H1 (cell line): ENCODE measurements at regions not wholly inside any gene's neighbourhood (a gene's known extent, or its start where the extent isn't known, plus 50 kb on each side); places are given as distances from the start of the nearest gene placed in this dataset.

Source experiments
- CTCF ChIA-PET: fragments of 300-600 bp; sonication (Branson Sonifier 250); formaldehyde crosslinking; loops from one replicate; lab custom pipeline; 2021; ENCODE audit not compliant: partially characterized antibody; lab: Charles Lee
- POLR2A ChIA-PET: fragments of 300-600 bp; sonication (Branson Sonifier 250); formaldehyde crosslinking; loops from one replicate; lab custom pipeline; 2021; ENCODE audit warnings: inconsistent platforms; ENCODE audit not compliant: partially characterized antibody; lab: Charles Lee
- DNase-seq, 2 experiments: peaks; one replicate each; pipeline versions ENCODE4 v3.0.0 to v3.0.0-alpha.2; 2010 to 2022; ENCODE audit warnings: low spot score in 2 of 2, low read depth in 1 of 2, mixed read lengths in 1 of 2
- FAIRE-seq: peaks from 2 replicates; lab custom pipeline; 2011; peaks lifted over from hg19 to GRCh38; lab: Jason Lieb, UNC
- H2AFZ ChIP-seq: 2 replicates; pipeline ENCODE4 v1.8.1; 2012; ENCODE audit warnings: low read length, inconsistent platforms
- H2AK5ac ChIP-seq: 2 replicates; pipeline ENCODE4 v1.6.1; 2013; ENCODE audit warnings: low read depth, low read length
- H2BK120ac ChIP-seq: replicated peaks from 2 replicates; pipeline ENCODE3; 2013; ENCODE audit warnings: low read depth, low read length, inconsistent platforms
- H2BK12ac ChIP-seq: 2 replicates; pipeline ENCODE4 v1.6.1; 2013; ENCODE audit warnings: low read depth, low read length
- H2BK15ac ChIP-seq: 2 replicates; pipeline ENCODE4 v1.6.1; 2013; ENCODE audit warnings: low read length
- H2BK20ac ChIP-seq: 2 replicates; pipeline ENCODE4 v1.6.1; 2013; ENCODE audit warnings: low read length
- H2BK5ac ChIP-seq: 2 replicates; pipeline ENCODE4 v1.6.1; 2013; ENCODE audit warnings: low read depth, low read length
- H3K14ac ChIP-seq: 2 replicates; pipeline ENCODE4 v1.6.1; 2013; ENCODE audit warnings: inconsistent platforms; ENCODE audit not compliant: insufficient read length
- H3K18ac ChIP-seq: 2 replicates; pipeline ENCODE4 v1.6.1; 2013; ENCODE audit warnings: low read length; ENCODE audit errors: extremely low read depth
- H3K23ac ChIP-seq: 2 replicates; pipeline ENCODE4 v1.6.1; 2013; ENCODE audit warnings: inconsistent platforms; ENCODE audit not compliant: insufficient read length
- H3K23me2 ChIP-seq: 2 replicates; pipeline ENCODE4 v1.6.1; 2013; ENCODE audit warnings: low read depth, low read length
- H3K27ac ChIP-seq: 2 replicates; pipeline ENCODE4 v1.6.1; 2011; ENCODE audit warnings: low read depth, low read length, inconsistent platforms
- H3K27me3 ChIP-seq, 4 experiments: replicated peaks in 1 of 4; 1 replicate in 1 of 4; 2 replicates in 3 of 4; pipeline versions ENCODE4 v1.6.1 to v1.8.1; 2011 to 2013; ENCODE audit warnings: low read length in 3 of 4, mild to moderate bottlenecking in 3 of 4, inconsistent platforms in 2 of 4, mixed read lengths in 2 of 4, moderate library complexity in 1 of 4; ENCODE audit not compliant: control insufficient read depth in 3 of 4, insufficient read depth in 3 of 4; ENCODE audit errors: extremely low read depth in 1 of 4
- H3K36me3 ChIP-seq, 4 experiments: 2 replicates each; pipeline versions ENCODE4 v1.6.1 to v1.8.1; 2011 to 2013; ENCODE audit warnings: mild to moderate bottlenecking in 4 of 4, low read length in 3 of 4, moderate library complexity in 2 of 4, control low read depth in 1 of 4, inconsistent platforms in 1 of 4; ENCODE audit not compliant: insufficient read depth in 4 of 4, control insufficient read depth in 2 of 4
- H3K4ac ChIP-seq: replicated peaks from 2 replicates; pipeline ENCODE3; 2013; ENCODE audit warnings: low read length, low read depth, mixed read lengths, inconsistent platforms; ENCODE audit not compliant: insufficient read length
- H3K4me1 ChIP-seq, 4 experiments: replicated peaks in 1 of 4; 1 replicate in 1 of 4; 2 replicates in 3 of 4; pipeline versions ENCODE4 v1.6.1 to v1.8.1; 2011 to 2013; ENCODE audit warnings: low read length in 3 of 4, inconsistent platforms in 2 of 4, mixed read lengths in 1 of 4; ENCODE audit not compliant: insufficient read depth in 4 of 4, control insufficient read depth in 3 of 4
- H3K4me2 ChIP-seq, 2 experiments: 2 replicates each; pipeline versions ENCODE4 v1.6.1 to v1.8.1; 2011 to 2013; ENCODE audit warnings: low read depth in 2 of 2, low read length in 2 of 2, control low read depth in 1 of 2, inconsistent platforms in 1 of 2, mild to moderate bottlenecking in 1 of 2; ENCODE audit not compliant: insufficient read depth in 1 of 2
- H3K4me3 ChIP-seq, 4 experiments: fragments of 200-600, 300-600 bp in 1 of 4; sonication (generic), shearing (Covaris generic), sonication (Bioruptor Twin) in 1 of 4; 2 replicates each; pipeline versions ENCODE4 v1.5.1 to v1.8.1; 2011 to 2016; ENCODE audit warnings: low read length in 4 of 4, low read depth in 3 of 4, control low read depth in 2 of 4, inconsistent platforms in 2 of 4, mild to moderate bottlenecking in 2 of 4, mixed read lengths in 1 of 4, moderate library complexity in 1 of 4; ENCODE audit not compliant: insufficient read depth in 2 of 4; ENCODE audit errors: extremely low read depth in 1 of 4
- H3K56ac ChIP-seq: replicated peaks from 2 replicates; pipeline ENCODE3; 2013; ENCODE audit warnings: low read depth, mild to moderate bottlenecking, mixed read lengths, low read length, inconsistent platforms; ENCODE audit not compliant: insufficient read length
- H3K79me1 ChIP-seq: 2 replicates; pipeline ENCODE4 v1.6.1; 2013; ENCODE audit warnings: low read depth, low read length, control low read depth
- H3K79me2 ChIP-seq, 2 experiments: 2 replicates each; pipeline versions ENCODE4 v1.6.1 to v1.8.1; 2012 to 2013; ENCODE audit warnings: low read length in 2 of 2, mild to moderate bottlenecking in 2 of 2, inconsistent platforms in 1 of 2; ENCODE audit not compliant: insufficient read depth in 2 of 2, control insufficient read depth in 1 of 2
- H3K9ac ChIP-seq, 4 experiments: replicated peaks in 1 of 4; 1 replicate in 1 of 4; 2 replicates in 3 of 4; pipeline versions ENCODE4 v1.6.1 to v1.8.1; 2011 to 2013; ENCODE audit warnings: low read depth in 3 of 4, low read length in 3 of 4, control low read depth in 2 of 4, mild to moderate bottlenecking in 2 of 4, moderate library complexity in 2 of 4, inconsistent platforms in 1 of 4; ENCODE audit errors: extremely low read depth in 1 of 4
- H3K9me3 ChIP-seq, 2 experiments: 2 replicates each; pipeline versions ENCODE4 v1.6.1 to v1.8.1; 2012 to 2013; ENCODE audit warnings: mild to moderate bottlenecking in 2 of 2, moderate library complexity in 2 of 2, control low read depth in 1 of 2, inconsistent platforms in 1 of 2, low read depth in 1 of 2, low read length in 1 of 2, mixed read lengths in 1 of 2; ENCODE audit not compliant: insufficient read depth in 2 of 2
- H4K20me1 ChIP-seq, 2 experiments: replicated peaks in 1 of 2; 2 replicates each; pipeline versions ENCODE3 to v1.8.1; 2011 to 2013; ENCODE audit warnings: inconsistent platforms in 2 of 2, low read length in 2 of 2, mild to moderate bottlenecking in 1 of 2; ENCODE audit not compliant: insufficient read depth in 2 of 2, control insufficient read depth in 1 of 2
- H4K5ac ChIP-seq: 2 replicates; pipeline ENCODE4 v1.6.1; 2013; ENCODE audit warnings: low read length, low read depth, mixed read lengths, inconsistent platforms; ENCODE audit not compliant: insufficient read length
- H4K8ac ChIP-seq: 2 replicates; pipeline ENCODE4 v1.8.0; 2013; ENCODE audit warnings: mild to moderate bottlenecking, moderate library complexity, low read length, inconsistent platforms; ENCODE audit not compliant: insufficient read depth; ENCODE audit errors: extremely low read depth
- H4K91ac ChIP-seq: replicated peaks from 2 replicates; pipeline ENCODE3; 2013; ENCODE audit warnings: low read length, mixed read lengths, inconsistent platforms; ENCODE audit not compliant: insufficient read length
- ASH2L ChIP-seq: fragments of 200-600, 300-600 bp; sonication (generic); IDR thresholded peaks from one replicate; pipeline ENCODE4 v1.7.1; 2017; ENCODE audit warnings: low read length
- BACH1 ChIP-seq: IDR thresholded peaks from 2 replicates; pipeline ENCODE4 v1.6.1; 2012; ENCODE audit warnings: low read length, improper control_type of control experiment
- CBX8 ChIP-seq: fragments of 300-800, 300-1000 bp; sonication (generic); IDR thresholded peaks from 2 replicates; pipeline ENCODE4 v1.7.1; 2016; ENCODE audit warnings: low read depth, low read length, borderline replicate concordance
- CHD1 ChIP-seq: IDR thresholded peaks from 2 replicates; pipeline ENCODE4 v1.6.1; 2012; ENCODE audit warnings: low read depth, low read length, improper control_type of control experiment
- CHD2 ChIP-seq: IDR thresholded peaks from 2 replicates; pipeline ENCODE4 v1.6.1; 2012; ENCODE audit warnings: low read length, improper control_type of control experiment
- EGR1 ChIP-seq: IDR thresholded peaks from 2 replicates; pipeline ENCODE4 v1.6.1; 2011; ENCODE audit warnings: low read depth, low read length, borderline replicate concordance
- FOSL1 ChIP-seq: IDR thresholded peaks from 2 replicates; pipeline ENCODE4 v1.6.1; 2011; ENCODE audit warnings: mild to moderate bottlenecking, low read depth, low read length, moderate library complexity; ENCODE audit not compliant: insufficient read depth
- HDAC2 ChIP-seq, 2 experiments: fragments of 300-600 bp in 1 of 2; sonication (generic) in 1 of 2; IDR thresholded peaks; 2 replicates each; pipeline ENCODE4 v1.6.1; 2011 to 2012; ENCODE audit warnings: low read depth in 2 of 2, low read length in 2 of 2, mild to moderate bottlenecking in 2 of 2, moderate library complexity in 2 of 2, borderline replicate concordance in 1 of 2, inconsistent platforms in 1 of 2
- HDAC6 ChIP-seq: IDR thresholded peaks from one replicate; pipeline ENCODE4 v1.7.1; 2012; ENCODE audit warnings: low read depth, mild to moderate bottlenecking, inconsistent platforms, low read length, moderate library complexity
- KDM1A ChIP-seq: fragments of 200-600, 300-600 bp; sonication (generic); IDR thresholded peaks from 2 replicates; pipeline ENCODE4 v1.7.1; 2016; ENCODE audit warnings: mild to moderate bottlenecking, low read length, borderline replicate concordance
- KDM4A ChIP-seq: IDR thresholded peaks from one replicate; pipeline ENCODE4 v1.7.1; 2012; ENCODE audit warnings: low read depth, mild to moderate bottlenecking, moderate library complexity, low read length, inconsistent platforms; ENCODE audit not compliant: severe bottlenecking
- RAD21 ChIP-seq, 2 experiments: IDR thresholded peaks in 1 of 2; conservative IDR thresholded peaks in 1 of 2; 2 replicates each; pipeline ENCODE4 v1.6.1; 2011; ENCODE audit warnings: low read depth in 2 of 2, low read length in 2 of 2, improper control_type of control experiment in 1 of 2, inconsistent platforms in 1 of 2, mild to moderate bottlenecking in 1 of 2, moderate library complexity in 1 of 2
- SIN3A ChIP-seq, 2 experiments: IDR thresholded peaks in 1 of 2; conservative IDR thresholded peaks in 1 of 2; 2 replicates each; pipeline ENCODE4 v1.6.1; 2011 to 2012; ENCODE audit warnings: low read length in 2 of 2, improper control_type of control experiment in 1 of 2, low read depth in 1 of 2, mild to moderate bottlenecking in 1 of 2
- SRF ChIP-seq: IDR thresholded peaks from 2 replicates; pipeline ENCODE4 v1.6.1; 2011; ENCODE audit warnings: mild to moderate bottlenecking, low read depth, low read length, moderate library complexity
- TAF1 ChIP-seq: IDR thresholded peaks from 2 replicates; pipeline ENCODE4 v1.6.1; 2011; ENCODE audit warnings: mild to moderate bottlenecking, low read depth, low read length
- WGBS, 2 experiments: shearing (Covaris generic) in 1 of 2; methylation state at CpG; one replicate each; pipeline versions ENCODE4 v1.1.6 to v1.1.7; 2013 to 2015; ENCODE audit warnings: low lambda C conversion rate in 2 of 2, mixed read lengths in 2 of 2, inconsistent platforms in 1 of 2, low coverage in 1 of 2, missing lambda C conversion rate in 1 of 2; ENCODE audit not compliant: insufficient replicate concordance in 2 of 2, insufficient coverage in 1 of 2, insufficient read length in 1 of 2; ENCODE audit errors: extremely low coverage in 1 of 2, missing lambda C conversion rate in 1 of 2; 5-methylcytosine and 5-hydroxymethylcytosine counted together

GRCh38 chr14:101498526-101498860 is 62.8 kb upstream of the DIO3 start:
- H3K27ac ChIP-seq = no peak overlapping the region
- H2BK5ac ChIP-seq = no peak overlapping the region
- no peak overlapping the region for H4K91ac ChIP-seq
- peaks cover 10 to 19% (median 15%) of the 10 kb centered on the region in 4 experiments for H3K4me1 ChIP-seq
- H3K9ac ChIP-seq = no peak overlapping the region
- ChIA-PET POLR2A (no interaction called here), CTCF (no interaction called here)
- peaks cover 0 to 3% of the 10 kb centered on the region in 2 experiments; a peak in 1 of 4 replicates for H3K9me3 ChIP-seq
- H3K27me3 ChIP-seq = no peaks in the 10 kb centered on the region; a peak in 1 of 7 replicates
- H3K23me2 ChIP-seq = no peaks in the 10 kb centered on the region; the same call in 1 of the 2 replicates
- H4K5ac ChIP-seq = no peak overlapping the region
- H4K20me1 ChIP-seq = no peaks in the 10 kb centered on the region
- no peak overlapping the region for H2BK20ac ChIP-seq
- no peak overlapping the region for H4K8ac ChIP-seq
- FAIRE-seq = no peak
- H2BK15ac ChIP-seq = no peak overlapping the region
- H3K36me3 ChIP-seq = no peaks in the 10 kb centered on the region
- H3K18ac ChIP-seq = no peak overlapping the region
- no peak overlapping the region for H3K23ac ChIP-seq
- no peak overlapping the region for H3K4me2 ChIP-seq
- no peak overlapping the region for H2AK5ac ChIP-seq
- H2AFZ ChIP-seq = no peak overlapping the region
- no peaks in the 10 kb centered on the region; the same call in none of the 2 replicates for H3K79me1 ChIP-seq
- H3K14ac ChIP-seq = no peak overlapping the region
- no peak overlapping the region for H2BK12ac ChIP-seq
- no peak overlapping the region for H2BK120ac ChIP-seq
- no peak for DNase-seq
- 80% methylated on average over 1 of the region's 6 CpGs; no CpG with 5 or more reads in 1 of the 2 experiments for WGBS, 2 experiments
- H3K4ac ChIP-seq = no peak overlapping the region
- no peak overlapping the region for H3K4me3 ChIP-seq
- H3K79me2 ChIP-seq = no peaks in the 10 kb centered on the region
- H3K56ac ChIP-seq = no peak overlapping the region
- TF ChIP-seq ASH2L (no peak), FOSL1 (no peak), KDM1A (no peak), SRF (no peak), SIN3A (conservative IDR thresholded peaks at IDR 0.05 in 1 of 2, IDR thresholded peaks at IDR 0.05 in 1 of 2; ENCODE audit: low read depth in 1 of 2, low read length in 2 of 2) (no peak), CBX8 (no peak), CHD1 (no peak), TAF1 (no peak), BACH1 (no peak), HDAC2 (IDR thresholded peaks at IDR 0.05; ENCODE audit: borderline replicate concordance in 1 of 2, low read depth in 2 of 2, low read length in 2 of 2) (no peak), RAD21 (IDR thresholded peaks at IDR 0.05 in 1 of 2, conservative IDR thresholded peaks at IDR 0.05 in 1 of 2; ENCODE audit: low read depth in 2 of 2, low read length in 2 of 2) (no peak), KDM4A (no peak), CHD2 (no peak), HDAC6 (no peak), EGR1 (no peak)
